ENCODE measurements at regions not wholly inside any gene's neighbourhood (a gene's known extent, or its start where the extent isn't known, plus 50 kb on each side); places are given as distances from the start of the nearest gene placed in this dataset.
"Not testable (repeated sequence)": the region's sequence is repeated elsewhere in the genome, so short reads cannot be mapped to it uniquely, and the experiment has no call there.

DNA sequence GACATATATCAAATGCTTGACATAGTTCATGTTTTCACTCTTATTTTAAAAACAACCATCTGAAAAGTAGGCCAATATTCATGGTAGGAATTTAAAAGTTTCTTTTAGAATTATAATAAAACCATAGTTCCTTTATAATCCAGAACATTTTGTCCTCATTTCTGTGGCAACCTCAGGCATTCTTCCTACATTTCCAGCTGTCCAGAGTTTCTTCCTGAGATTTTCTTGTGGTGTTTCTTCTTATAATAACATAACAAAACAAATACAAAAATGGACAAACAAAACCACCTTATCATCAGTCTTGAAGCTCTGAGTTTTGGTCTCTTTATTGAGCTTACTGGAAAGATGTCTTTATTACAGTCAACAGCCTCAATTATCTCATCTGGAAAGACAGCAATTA, 2028.6 kb upstream of the CELF4 start:
- TF ChIP-seq, protein P1, sequence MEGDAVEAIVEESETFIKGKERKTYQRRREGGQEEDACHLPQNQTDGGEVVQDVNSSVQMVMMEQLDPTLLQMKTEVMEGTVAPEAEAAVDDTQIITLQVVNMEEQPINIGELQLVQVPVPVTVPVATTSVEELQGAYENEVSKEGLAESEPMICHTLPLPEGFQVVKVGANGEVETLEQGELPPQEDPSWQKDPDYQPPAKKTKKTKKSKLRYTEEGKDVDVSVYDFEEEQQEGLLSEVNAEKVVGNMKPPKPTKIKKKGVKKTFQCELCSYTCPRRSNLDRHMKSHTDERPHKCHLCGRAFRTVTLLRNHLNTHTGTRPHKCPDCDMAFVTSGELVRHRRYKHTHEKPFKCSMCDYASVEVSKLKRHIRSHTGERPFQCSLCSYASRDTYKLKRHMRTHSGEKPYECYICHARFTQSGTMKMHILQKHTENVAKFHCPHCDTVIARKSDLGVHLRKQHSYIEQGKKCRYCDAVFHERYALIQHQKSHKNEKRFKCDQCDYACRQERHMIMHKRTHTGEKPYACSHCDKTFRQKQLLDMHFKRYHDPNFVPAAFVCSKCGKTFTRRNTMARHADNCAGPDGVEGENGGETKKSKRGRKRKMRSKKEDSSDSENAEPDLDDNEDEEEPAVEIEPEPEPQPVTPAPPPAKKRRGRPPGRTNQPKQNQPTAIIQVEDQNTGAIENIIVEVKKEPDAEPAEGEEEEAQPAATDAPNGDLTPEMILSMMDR (IDR thresholded peaks at IDR 0.05; ENCODE audit: low read depth, low read length) = no peak
- no peak overlapping the region for H3K4me3 ChIP-seq (replicated peaks in 1 of 2; ENCODE audit: low read depth in 2 of 2, low read length in 2 of 2)
- no peak for DNase-seq (ENCODE audit: low read depth in 2 of 2)

DNA sequence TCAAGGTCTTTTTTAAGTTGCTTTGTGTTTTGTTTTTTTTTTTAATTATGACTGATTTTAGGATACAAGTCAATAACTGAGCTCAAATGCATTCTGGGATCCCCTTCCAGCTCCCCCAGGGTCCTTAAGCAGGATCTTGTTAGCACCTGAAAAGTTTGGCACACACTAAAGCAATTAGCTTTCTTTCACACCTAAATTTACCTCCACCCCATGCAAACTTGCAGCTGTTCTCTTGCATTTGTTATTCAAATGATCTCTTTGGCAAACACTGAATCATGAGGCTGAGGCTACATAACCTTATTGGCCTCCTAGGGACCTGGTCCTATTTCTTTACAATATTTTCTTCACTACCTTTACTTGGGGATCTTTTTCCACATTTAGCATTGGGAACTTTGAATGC, 2026.1 kb upstream of the CELF4 start:
- TF ChIP-seq, protein P1 (IDR thresholded peaks at IDR 0.05; ENCODE audit: low read depth, low read length) = no peak
- no peak for DNase-seq (ENCODE audit: low read depth in 2 of 2)
- no peak overlapping the region for H3K4me3 ChIP-seq (replicated peaks in 1 of 2; ENCODE audit: low read depth in 2 of 2, low read length in 2 of 2)

DNA sequence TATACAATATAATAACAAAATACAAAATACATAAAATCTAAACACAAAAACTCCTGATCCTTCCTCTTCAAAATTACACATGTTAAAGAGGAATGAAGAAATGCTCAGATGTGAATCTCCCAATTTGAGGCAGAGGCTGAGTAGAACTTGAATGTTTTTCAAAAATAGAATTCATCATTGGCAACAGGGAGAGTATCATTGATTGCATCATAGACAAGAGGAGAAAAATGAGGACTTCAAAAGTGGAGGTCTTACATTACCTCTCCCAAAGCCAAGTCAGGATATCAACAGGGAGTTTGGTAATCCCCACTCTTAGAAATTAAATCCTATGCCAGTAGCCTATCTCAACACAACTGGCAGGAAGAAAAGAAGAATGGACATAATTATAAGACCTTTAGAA, 2023.9 kb upstream of the CELF4 start:
- H3K4me3 ChIP-seq (replicated peaks in 1 of 2; ENCODE audit: low read depth in 2 of 2, low read length in 2 of 2) = no peak overlapping the region
- TF ChIP-seq, protein P1 (IDR thresholded peaks at IDR 0.05; ENCODE audit: low read depth, low read length) = no peak
- DNase-seq (ENCODE audit: low read depth in 2 of 2) = no peak

DNA sequence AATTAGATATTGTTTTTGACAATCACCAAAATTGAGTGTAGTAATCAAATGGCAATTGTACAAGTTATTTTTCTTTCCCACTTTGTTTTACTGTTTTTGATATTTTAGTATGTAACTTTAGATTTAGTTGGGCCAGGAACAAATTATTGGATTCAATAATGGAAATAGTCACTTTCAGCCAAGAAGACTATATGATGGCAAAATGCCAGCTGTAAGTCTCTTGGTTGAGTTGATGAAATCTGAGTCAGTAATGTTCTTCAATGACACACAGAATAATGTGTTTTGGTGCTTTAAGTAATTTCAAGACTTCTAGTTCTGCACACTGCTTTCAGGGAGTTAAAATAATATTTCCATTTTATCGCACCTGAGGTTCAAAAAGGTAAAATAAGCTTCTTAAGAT, 2022.0 kb upstream of the CELF4 start:
- peak; percentile 6 to 8 for DNase-seq (ENCODE audit: low read depth in 2 of 2)
- TF ChIP-seq, protein P1 (IDR thresholded peaks at IDR 0.05; ENCODE audit: low read depth, low read length) = no peak
- H3K4me3 ChIP-seq (replicated peaks in 1 of 2; ENCODE audit: low read depth in 2 of 2, low read length in 2 of 2) = no peak overlapping the region

DNA sequence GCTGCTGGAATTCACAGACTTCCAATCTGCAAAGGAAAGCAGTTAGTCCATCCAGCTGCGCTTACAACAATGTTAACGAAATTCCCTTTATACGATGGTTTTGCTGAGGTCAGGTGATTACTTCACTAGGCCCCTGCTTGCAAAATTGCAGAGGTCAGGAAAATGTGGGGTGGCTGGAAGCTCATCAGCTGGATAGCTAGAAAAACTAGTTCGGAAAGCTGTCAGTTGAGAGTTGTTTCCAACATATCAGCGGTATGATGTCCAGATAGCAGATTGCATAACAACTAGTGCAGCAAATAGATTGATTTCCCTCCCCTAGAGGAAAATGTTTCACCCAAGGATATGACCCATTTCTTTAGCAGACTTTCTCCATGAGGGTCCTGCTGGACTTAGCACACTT, 2021.1 kb upstream of the CELF4 start:
- TF ChIP-seq, protein P1 (IDR thresholded peaks at IDR 0.05; ENCODE audit: low read depth, low read length) = no peak
- H3K4me3 ChIP-seq (replicated peaks in 1 of 2; ENCODE audit: low read depth in 2 of 2, low read length in 2 of 2) = no peak overlapping the region
- no peak for DNase-seq (ENCODE audit: low read depth in 2 of 2)

DNA sequence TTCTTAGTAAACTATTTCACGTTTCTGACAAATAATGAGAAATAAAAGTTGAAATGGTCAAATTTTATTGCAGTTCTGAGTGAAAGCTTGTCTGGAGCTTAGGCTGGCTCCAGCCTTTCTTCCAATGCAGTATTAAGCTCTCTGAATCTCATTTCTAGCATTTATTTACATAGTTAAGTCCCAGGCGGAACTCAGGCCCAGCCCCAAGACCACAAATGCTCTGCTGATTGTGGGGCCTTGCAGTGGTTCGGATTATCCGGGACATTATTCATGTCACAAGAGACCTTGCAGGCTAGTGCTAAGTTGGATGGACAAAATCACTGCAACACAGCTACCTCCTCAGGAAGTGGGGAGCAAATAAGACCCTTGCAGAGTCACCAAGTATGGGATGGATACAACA, 2009.3 kb upstream of the CELF4 start:
- TF ChIP-seq, protein P1 (IDR thresholded peaks at IDR 0.05; ENCODE audit: low read depth, low read length) = no peak
- H3K4me3 ChIP-seq (replicated peaks in 1 of 2; ENCODE audit: low read depth in 2 of 2, low read length in 2 of 2) = no peak overlapping the region
- no peak for DNase-seq (ENCODE audit: low read depth in 2 of 2)

DNA sequence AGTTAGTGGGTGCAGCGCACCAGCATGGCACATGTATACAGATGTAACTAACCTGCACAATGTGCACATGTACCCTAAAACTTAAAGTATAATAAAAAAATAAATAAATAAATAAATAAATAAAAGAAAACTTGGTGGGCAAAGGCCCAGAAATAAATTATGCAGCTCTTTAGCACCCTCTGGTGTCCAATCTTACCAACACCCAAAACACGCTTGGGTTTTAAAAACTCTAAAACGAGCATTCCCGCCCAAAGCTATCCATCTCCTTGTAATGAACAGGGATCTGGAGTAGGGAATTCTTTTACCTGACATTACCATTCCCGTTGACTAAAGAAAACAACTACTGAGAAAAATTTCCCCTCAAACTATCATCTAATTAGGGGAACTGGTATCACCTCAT, 2005.9 kb upstream of the CELF4 start:
- DNase-seq (ENCODE audit: low read depth in 2 of 2) = peak; percentile 45 to 48
- no peak overlapping the region for H3K4me3 ChIP-seq (replicated peaks in 1 of 2; ENCODE audit: low read depth in 2 of 2, low read length in 2 of 2)
- TF ChIP-seq, protein P1 (IDR thresholded peaks at IDR 0.05; ENCODE audit: low read depth, low read length) = peak; percentile 28

DNA sequence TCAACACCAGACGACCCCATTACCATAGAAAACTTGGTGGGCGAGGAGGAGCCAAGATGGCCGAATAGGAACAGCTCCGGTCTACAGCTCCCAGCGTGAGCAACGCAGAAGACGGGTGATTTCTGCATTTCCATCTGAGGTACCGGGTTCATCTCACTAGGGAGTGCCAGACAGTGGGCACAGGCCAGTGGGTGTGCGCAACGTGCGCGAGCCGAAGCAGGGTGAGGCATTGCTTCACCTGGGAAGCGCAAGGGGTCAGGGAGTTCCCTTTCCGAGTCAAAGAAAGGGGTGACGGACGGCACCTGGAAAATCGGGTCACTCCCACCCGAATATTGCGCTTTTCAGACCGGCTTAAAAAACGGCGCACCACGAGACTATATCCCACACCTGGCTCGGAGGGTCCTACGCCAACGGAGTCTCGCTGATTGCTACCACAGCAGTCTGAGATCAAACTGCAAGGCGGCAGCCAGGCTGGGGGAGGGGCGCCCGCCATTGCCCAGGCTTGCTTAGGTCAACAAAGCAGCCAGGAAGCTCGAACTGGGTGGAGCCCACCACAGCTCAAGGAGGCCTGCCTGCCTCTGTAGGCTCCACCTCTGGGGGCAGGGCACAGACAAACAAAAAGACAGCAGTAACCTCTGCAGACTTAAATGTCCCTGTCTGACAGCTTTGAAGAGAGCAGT, 2000.1 kb upstream of the CELF4 start:
- not testable (repeated sequence) for DNase-seq (ENCODE audit: low read depth in 2 of 2); H3K4me3 ChIP-seq (replicated peaks in 1 of 2; ENCODE audit: low read depth in 2 of 2, low read length in 2 of 2)
